Prostate gland (tissue), 2 donors: ENCODE measurements at regions not wholly inside any gene's neighbourhood (a gene's known extent, or its start where the extent isn't known, plus 50 kb on each side); places are given as distances from the start of the nearest gene placed in this dataset.

Source experiments
- POLR2A ChIP-seq: fragments of 450-650 bp; IDR thresholded peaks from one replicate; pipeline ENCODE4 v1.6.1; 2016; ENCODE audit warnings: antibody characterized with exemption, mild to moderate bottlenecking
- POLR2AphosphoS5 ChIP-seq: sonication (generic); formaldehyde crosslinking; IDR thresholded peaks from one replicate; pipeline ENCODE4 v1.6.1; 2017; ENCODE audit warnings: antibody characterized with exemption
- TF ChIP-seq, protein P1 (sequence below), 4 experiments: fragments of 200-600 bp in 2 of 4; fragments of 450-650 bp in 2 of 4; sonication (generic) in 2 of 4; IDR thresholded peaks; 1 replicate in 3 of 4; 2 replicates in 1 of 4; pipeline ENCODE4 v1.5.1; 2016 to 2019; ENCODE audit warnings: antibody characterized with exemption in 4 of 4, mild to moderate bottlenecking in 2 of 4, moderate library complexity in 2 of 4

DNA sequence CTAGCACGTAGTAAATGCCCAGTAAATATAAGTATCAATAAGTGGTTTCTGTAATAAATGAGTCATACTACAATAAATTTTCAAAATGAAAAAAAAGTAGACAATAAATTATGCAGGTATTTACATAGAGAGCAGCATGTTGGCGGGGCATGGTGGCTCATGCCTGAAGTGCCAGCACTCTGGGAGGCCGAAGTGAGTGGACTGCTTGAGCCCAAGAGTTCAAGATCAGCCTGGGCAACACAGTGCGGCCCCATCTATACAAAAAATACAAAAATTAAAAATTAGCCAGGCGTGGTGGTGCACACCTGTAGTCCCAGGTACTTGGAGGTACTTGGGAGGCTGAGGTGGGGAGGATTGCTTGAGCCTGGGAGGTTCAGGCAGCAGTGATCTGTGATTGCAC is 509.3 kb upstream of the KLF6 start:
- TF ChIP-seq, protein P1, sequence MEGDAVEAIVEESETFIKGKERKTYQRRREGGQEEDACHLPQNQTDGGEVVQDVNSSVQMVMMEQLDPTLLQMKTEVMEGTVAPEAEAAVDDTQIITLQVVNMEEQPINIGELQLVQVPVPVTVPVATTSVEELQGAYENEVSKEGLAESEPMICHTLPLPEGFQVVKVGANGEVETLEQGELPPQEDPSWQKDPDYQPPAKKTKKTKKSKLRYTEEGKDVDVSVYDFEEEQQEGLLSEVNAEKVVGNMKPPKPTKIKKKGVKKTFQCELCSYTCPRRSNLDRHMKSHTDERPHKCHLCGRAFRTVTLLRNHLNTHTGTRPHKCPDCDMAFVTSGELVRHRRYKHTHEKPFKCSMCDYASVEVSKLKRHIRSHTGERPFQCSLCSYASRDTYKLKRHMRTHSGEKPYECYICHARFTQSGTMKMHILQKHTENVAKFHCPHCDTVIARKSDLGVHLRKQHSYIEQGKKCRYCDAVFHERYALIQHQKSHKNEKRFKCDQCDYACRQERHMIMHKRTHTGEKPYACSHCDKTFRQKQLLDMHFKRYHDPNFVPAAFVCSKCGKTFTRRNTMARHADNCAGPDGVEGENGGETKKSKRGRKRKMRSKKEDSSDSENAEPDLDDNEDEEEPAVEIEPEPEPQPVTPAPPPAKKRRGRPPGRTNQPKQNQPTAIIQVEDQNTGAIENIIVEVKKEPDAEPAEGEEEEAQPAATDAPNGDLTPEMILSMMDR (IDR thresholded peaks at IDR 0.05) = no peak
- TF ChIP-seq POLR2A (no peak), POLR2AphosphoS5 (no peak)
